Left lobe of liver (tissue), 2 donors: ENCODE measurements at regions not wholly inside any gene's neighbourhood (a gene's known extent, or its start where the extent isn't known, plus 50 kb on each side); places are given as distances from the start of the nearest gene placed in this dataset.

Experiments used
- ATAC-seq: fragments of 200-7000 bp; cut with Tn5 transposase; one replicate; pipeline ENCODE4 v1.9.1; 2020; ENCODE audit warnings: mild to moderate bottlenecking, moderate library complexity
- DNase-seq: peaks from one replicate; pipeline ENCODE4 v3.0.0-alpha.2; 2020; ENCODE audit warnings: low spot score
- donor health status: DM: no; HTN: no; CAD: no; lungs with moderate emphysema.
- donor health status: DM: no; HTN: yes; CAD: no.

DNA sequence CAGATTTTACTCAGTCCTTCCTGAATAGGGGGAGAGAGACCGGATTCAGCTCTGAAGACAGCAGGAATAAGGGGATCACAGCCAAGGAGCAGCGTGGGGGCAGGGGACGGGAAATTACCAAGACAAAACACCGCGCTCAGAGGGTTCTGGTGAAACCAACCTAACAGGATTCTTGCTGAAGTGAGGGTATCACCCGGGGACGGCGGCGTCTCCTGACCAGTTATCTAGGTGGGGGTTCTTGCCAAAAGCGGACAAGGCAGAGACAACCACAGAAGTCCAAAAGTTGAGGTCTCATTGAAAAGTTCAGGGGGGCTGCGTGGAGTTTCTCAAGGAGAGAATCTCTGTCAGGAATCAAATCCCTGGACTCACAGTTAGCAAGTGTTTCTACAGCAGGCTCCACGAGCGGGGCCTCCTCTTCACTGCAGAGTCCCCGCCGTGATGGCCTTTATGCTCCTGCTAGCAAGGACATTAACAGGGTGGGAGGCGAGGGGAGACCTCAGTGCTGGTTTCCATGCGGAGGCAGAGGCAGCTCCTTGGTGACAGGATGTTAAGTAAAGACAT lies 291.0 kb downstream of the BRD1 start:
- DNase-seq = no peak
- no peak for ATAC-seq

DNA sequence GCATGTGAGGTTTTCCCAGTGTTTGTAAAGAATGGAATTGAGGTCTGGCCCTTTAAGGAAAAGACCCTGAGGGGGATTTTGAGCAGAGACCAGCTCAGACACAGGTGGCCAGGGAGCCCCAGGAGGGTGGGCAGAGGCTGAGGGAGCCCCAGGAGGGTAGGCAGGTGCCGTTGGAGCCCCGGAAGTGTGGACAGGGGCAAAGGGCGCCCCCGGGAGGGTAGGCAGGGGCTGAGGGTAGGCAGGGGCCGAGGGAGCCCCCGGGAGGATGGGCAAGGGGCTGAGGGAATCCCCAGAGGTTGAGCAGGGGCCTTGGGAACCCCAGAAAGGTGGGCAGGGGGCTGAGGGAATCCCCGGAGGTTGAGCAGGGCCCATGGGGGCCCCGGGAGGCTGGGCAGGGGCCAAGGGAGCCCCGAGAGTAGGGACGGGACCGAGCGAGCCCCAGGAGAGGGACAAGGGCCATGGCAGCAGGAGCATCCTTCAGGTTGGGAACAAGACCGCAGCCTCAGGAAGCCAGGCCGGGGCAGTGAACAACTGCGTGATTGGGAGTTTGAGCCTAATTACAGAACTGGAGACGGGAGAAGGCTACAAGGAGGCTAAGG lies 292.0 kb downstream of the BRD1 start:
- no peak for ATAC-seq
- DNase-seq = no peak

DNA sequence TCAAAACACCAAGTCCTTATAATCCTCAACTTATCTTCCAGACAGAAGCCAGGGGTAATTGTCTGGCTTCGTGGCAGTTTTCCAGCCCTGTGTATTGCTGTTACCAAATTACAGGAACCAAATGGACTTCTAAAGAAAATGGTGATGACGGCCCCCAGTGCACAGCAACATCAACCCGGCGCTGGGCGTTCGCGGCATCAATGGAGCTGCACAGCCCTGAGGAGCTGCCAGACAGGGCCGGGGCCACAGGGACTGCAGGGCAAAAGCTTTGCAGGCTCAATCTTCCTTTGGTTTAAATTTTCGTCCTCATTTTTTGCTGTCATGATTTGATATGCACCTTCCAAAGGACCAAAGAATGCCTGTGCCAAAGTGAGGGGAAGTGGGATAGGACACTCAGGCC lies 292.5 kb downstream of the BRD1 start:
- DNase-seq = no peak
- no peak for ATAC-seq

- no peak for DNase-seq
Observed at GRCh38 chr22:49534386-49534785, 293.3 kb downstream of the BRD1 start.

DNA sequence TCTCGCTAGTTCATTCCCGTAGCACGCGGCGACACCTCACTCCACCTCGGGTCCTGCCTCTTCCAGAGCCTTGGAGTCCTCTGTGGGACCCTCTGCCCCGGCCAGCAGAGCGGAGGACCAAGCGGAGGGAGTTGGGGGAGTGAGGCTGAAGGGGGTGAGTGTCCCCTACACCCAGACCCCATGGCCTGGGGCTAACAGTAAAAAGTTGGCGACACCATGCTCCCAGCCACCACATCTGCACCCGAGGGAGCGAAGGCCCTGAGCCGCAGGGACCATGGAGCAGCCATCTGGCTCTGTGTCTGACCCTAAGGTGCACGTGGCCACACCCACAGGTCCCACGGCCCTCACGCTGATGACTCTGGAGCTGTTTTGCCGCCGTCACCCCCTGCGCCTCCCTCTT lies 293.8 kb downstream of the BRD1 start:
- ATAC-seq = no peak
- no peak for DNase-seq

More at GRCh38 chr22:49534386-49534785, 293.3 kb downstream of the BRD1 start:
- no peak for ATAC-seq

GRCh38 chr22:49532869-49533802 lies 294.5 kb downstream of the BRD1 start:
- ATAC-seq = peak; percentile 65
- no peak for DNase-seq

DNA sequence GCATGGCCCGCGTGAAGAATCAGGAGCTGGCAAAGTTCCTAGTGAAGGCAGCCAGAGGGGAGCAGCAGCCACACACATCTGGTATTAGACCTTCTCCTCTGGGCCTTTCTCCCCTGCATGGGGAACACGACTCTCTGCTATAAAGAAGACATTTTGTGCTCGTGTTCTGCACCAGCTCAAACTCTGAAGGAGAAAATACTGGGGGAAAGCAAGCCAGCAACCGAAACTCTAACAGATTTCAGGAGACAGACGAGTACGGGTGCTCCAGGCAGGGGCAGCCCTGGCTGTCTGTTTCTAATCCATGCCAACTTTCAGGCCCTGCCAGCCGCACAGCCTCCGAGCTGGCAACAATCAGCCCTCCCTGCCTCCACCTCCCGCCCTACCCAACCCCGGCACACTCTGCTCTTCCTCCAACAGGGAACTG lies 296.3 kb downstream of the BRD1 start:
- DNase-seq (no peak), ATAC-seq (no peak)

- ATAC-seq = no peak
Observed at GRCh38 chr22:49530671-49531367, 296.9 kb downstream of the BRD1 start.

GRCh38 chr22:49528420-49528720 lies 299.3 kb downstream of the BRD1 start:
- no peak for DNase-seq
- ATAC-seq = no peak

More at GRCh38 chr22:49530671-49531367, 296.9 kb downstream of the BRD1 start:
- no peak for DNase-seq

DNA sequence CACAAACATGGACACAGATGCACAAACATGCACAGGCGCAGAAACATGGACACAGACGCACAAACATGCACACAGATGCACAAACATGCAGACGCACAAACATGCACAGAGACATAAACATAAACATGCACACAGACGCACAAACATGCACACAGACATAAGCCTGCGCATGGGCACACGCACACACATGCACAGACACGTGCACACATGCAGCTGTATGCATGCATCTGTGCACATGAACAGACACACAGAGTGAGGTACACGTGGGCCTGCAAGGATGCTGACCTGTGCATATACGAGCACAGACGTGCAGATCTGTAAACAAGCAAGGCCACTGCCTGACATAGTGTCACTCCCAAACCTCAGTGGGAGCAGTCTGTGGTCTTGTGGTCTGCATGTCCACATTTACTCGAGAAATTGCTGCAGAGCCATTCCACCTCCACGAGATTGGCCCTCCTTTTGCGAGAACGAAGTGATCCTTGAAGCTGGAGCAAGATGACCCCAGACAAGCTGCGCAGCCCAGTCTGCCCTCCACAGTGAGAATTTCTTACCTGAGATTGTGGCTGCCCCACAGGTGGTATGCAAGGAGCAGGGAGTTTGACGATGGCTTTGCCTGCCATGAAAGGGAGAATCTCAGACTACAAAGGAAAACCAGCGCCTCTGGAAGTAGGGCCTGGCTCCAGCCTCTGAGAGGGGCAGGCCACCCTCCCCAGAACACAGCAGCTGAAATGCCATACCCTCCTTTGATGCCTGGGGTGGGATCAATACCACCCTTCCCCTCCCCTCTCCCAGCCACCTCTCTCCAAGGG lies 299.9 kb downstream of the BRD1 start:
- DNase-seq = no peak
- ATAC-seq = no peak

GRCh38 chr22:49525801-49526535 lies 301.7 kb downstream of the BRD1 start:
- DNase-seq (no peak), ATAC-seq (peak; percentile 29)

DNA sequence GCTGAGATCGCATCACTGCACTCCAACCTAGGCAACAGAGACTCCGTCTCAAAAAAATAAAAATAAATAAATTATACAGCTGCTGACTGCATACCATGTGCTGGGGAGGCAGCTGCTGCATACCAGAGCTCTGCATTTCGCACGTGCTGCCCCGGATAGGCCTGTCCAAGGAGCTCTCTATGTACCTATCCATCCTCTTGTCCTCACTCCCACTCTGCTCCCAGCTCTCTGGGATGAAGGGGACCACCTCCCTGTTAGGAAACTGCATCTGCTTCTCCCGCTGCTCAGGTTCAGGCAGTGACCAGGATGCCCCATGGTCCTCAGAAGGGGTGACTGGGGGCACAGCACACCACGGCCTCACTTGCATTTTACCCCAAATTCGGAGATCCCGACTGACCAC lies 302.3 kb downstream of the BRD1 start:
- no peak for ATAC-seq

GRCh38 chr22:49524362-49524761 lies 303.3 kb downstream of the BRD1 start:
- no peak for ATAC-seq
- DNase-seq = no peak

More for the DNA sequence above, 302.3 kb downstream of the BRD1 start:
- DNase-seq = no peak

GRCh38 chr22:49523374-49524008 lies 304.2 kb downstream of the BRD1 start:
- DNase-seq (no peak), ATAC-seq (no peak)

GRCh38 chr22:49522582-49523373 lies 304.9 kb downstream of the BRD1 start:
- DNase-seq = no peak
- ATAC-seq = no peak

DNA sequence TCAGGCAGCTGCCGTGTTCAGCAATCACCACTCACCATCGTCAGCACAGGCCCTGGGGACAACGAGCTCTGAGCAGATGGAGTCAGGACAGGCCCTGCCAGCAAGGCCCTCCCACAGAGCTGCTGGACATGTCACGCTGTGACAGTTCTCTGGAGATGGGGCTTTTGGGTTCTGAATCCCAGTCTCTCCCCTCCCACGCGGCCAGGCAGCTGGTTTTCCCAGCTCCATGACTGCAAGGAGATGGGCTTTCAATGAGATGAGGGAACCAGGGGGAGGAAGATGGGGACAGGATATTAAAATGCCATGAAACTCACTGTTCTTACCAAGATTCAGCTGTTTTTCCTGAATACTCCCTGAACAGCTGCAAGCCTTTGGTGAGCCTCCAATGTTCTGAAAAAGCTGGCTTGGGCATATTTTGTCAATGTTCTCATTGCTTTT lies 305.9 kb downstream of the BRD1 start:
- no peak for ATAC-seq
- no peak for DNase-seq

GRCh38 chr22:49519117-49519737 lies 308.4 kb downstream of the BRD1 start:
- no peak for DNase-seq

GRCh38 chr22:49518436-49518970 lies 309.2 kb downstream of the BRD1 start:
- ATAC-seq (no peak), DNase-seq (no peak)

More at GRCh38 chr22:49519117-49519737, 308.4 kb downstream of the BRD1 start:
- no peak for ATAC-seq
